Stimulated activated effector memory CD8-positive, alpha-beta T cell treated with anti-CD3 and anti-CD28 coated beads, Interleukin-12 subunit alpha, Interleukin-12 subunit beta, amount 100 ng/mL, for 72 hours (primary cell): ENCODE measurements at regions not wholly inside any gene's neighbourhood (a gene's known extent, or its start where the extent isn't known, plus 50 kb on each side); places are given as distances from the start of the nearest gene placed in this dataset.

Source experiments
- ATAC-seq: fragments of 150-1000 bp; cut with Tn5 transposase; 2 replicates; pipeline ENCODE4 v1.10.0; 2021
- DNase-seq, 2 donors: peaks; one replicate each; pipeline ENCODE4 v3.0.0; 2021 to 2022; ENCODE audit warnings: low spot score in 2 of 2
- H3K27ac Mint-ChIP-seq: one replicate; pipeline ENCODE4 v1.8.0; 2022; ENCODE audit warnings: mild to moderate bottlenecking, mixed read lengths
- H3K36me3 Mint-ChIP-seq: one replicate; pipeline ENCODE4 v1.8.0; 2022; ENCODE audit warnings: mild to moderate bottlenecking, mixed read lengths
- H3K4me1 Mint-ChIP-seq: one replicate; pipeline ENCODE4 v1.8.0; 2022; ENCODE audit warnings: mixed read lengths
- H3K4me3 Mint-ChIP-seq: one replicate; pipeline ENCODE4 v1.8.0; 2022; ENCODE audit warnings: mild to moderate bottlenecking, mixed read lengths
- H3K9me3 Mint-ChIP-seq: one replicate; pipeline ENCODE4 v1.8.0; 2022; ENCODE audit warnings: mixed read lengths

- H3K4me1 Mint-ChIP-seq: peaks cover 3% of the 10 kb centered on the region
- H3K9me3 Mint-ChIP-seq: no peaks in the 10 kb centered on the region
- no peaks in the 10 kb centered on the region for H3K36me3 Mint-ChIP-seq
- H3K4me3 Mint-ChIP-seq: no peak overlapping the region
- DNase-seq (no peak), ATAC-seq (no peak)
- no peak overlapping the region for H3K27ac Mint-ChIP-seq
These were observed 62.2 kb upstream of the PKDCC start for GRCh38 chr2:41985573-41986095.

DNA sequence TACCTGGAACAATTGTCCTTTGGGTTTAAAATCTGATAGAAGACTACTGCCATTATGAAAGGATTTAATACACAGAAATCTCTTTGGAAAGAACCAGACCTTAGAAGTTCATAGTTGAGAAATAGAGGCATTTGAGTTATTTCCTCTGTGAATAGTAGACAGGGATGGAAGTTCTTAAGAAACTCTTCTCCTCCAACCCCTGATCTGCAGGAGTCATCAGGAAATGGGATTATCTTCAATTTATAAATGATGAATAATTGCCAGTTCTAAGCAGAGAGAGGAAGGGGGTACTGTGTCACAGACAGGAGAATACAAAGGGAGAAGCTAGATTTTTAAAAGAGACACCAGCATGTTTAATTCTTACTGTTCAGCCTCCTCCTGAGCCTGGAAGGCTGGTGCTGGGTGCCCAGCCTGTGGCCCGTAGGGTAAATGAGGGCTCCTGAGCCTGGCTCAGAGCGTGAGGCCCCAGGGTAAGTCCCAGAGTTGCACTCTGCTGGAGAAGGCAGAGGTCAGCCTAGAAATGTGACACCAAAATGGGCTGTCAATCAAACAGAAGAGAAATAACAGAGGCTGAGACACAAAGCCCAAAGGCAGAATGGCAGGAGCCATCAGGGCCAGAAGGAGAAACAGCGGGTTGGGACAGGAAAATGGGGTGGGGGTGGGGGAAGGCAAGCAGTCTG, 58.2 kb upstream of the PKDCC start:
- no peak overlapping the region for H3K4me3 Mint-ChIP-seq
- no peak overlapping the region for H3K27ac Mint-ChIP-seq
- no peaks in the 10 kb centered on the region for H3K36me3 Mint-ChIP-seq
- H3K4me1 Mint-ChIP-seq: peaks cover 18% of the 10 kb centered on the region
- ATAC-seq: no peak
- no peak for DNase-seq
- H3K9me3 Mint-ChIP-seq: no peaks in the 10 kb centered on the region

- H3K27ac Mint-ChIP-seq: no peak overlapping the region
- no peaks in the 10 kb centered on the region for H3K9me3 Mint-ChIP-seq
- peaks cover 20% of the 10 kb centered on the region for H3K4me1 Mint-ChIP-seq
- H3K36me3 Mint-ChIP-seq: no peaks in the 10 kb centered on the region
- H3K4me3 Mint-ChIP-seq: no peak overlapping the region
- DNase-seq: no peak
- ATAC-seq: no peak
These were observed 57.6 kb upstream of the PKDCC start for GRCh38 chr2:41990245-41990644.

GRCh38 chr2:41990688-41991087, 57.1 kb upstream of the PKDCC start:
- Mint-ChIP-seq H3K27ac (no peak overlapping the region), H3K9me3 (no peaks in the 10 kb centered on the region), H3K36me3 (no peaks in the 10 kb centered on the region), H3K4me3 (no peak overlapping the region), H3K4me1 (peaks cover 20% of the 10 kb centered on the region)
- DNase-seq: no peak
- peak; percentile 44 for ATAC-seq

- DNase-seq (no peak), ATAC-seq (peak; percentile 29)
- no peaks in the 10 kb centered on the region for H3K9me3 Mint-ChIP-seq
- peak overlapping the region; percentile 23 for H3K27ac Mint-ChIP-seq
- peaks cover 20% of the 10 kb centered on the region for H3K4me1 Mint-ChIP-seq
- H3K36me3 Mint-ChIP-seq: no peaks in the 10 kb centered on the region
- H3K4me3 Mint-ChIP-seq: no peak overlapping the region
These were observed 55.7 kb upstream of the PKDCC start for GRCh38 chr2:41992056-41992642.

GRCh38 chr2:41992671-41993434, 55.0 kb upstream of the PKDCC start:
- ATAC-seq: no peak
- Mint-ChIP-seq H3K9me3 (no peaks in the 10 kb centered on the region), H3K4me1 (peaks cover 20% of the 10 kb centered on the region), H3K27ac (peak overlapping the region; percentile 23), H3K36me3 (no peaks in the 10 kb centered on the region), H3K4me3 (no peak overlapping the region)
- no peak for DNase-seq

DNA sequence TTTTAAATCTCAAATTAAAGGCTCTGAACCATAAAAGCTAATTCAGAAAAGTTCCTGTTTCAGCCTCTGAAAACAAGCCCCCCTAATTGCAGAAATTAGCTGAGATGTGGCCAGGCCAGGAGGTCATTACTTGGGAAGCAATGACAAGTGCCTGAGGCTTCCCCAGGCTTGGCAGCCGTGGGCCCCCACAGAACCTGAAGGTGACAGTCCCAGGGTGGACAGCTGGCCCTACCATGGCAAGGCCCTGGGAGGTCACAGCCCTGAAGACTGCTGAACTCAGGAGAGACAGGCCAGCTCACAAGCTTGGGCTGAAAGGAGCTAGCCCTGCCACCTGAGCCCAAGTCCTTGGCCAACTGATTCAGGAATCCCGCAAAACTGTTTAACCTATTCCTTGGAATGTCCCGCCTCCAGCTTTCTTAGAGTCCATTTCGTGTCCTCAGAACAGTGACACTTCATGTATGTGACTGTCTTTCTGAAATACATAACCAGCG, 54.3 kb upstream of the PKDCC start:
- H3K36me3 Mint-ChIP-seq: no peaks in the 10 kb centered on the region

DNA sequence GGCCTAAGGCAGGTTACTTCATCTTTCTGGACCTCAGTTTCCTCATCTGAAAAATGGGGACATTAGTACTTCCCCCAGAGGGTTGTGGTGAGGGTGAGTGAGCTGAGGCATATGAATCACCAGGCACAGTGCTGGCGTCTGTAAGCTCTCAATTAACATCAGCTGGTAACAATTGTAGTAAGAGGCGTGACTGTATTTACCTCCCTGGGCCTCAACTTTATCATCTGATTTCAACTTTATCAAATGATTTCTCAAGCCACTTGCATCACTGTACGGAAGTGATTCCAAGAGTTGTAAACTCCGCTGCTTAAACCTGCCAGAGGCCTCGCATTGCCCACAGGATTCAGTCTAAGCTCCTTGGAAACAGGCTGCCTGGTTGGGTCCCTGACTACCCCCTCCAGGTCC, 53.6 kb upstream of the PKDCC start:
- ATAC-seq: peak; percentile 73
- H3K4me3 Mint-ChIP-seq: no peak overlapping the region
- H3K36me3 Mint-ChIP-seq: no peaks in the 10 kb centered on the region
- no peaks in the 10 kb centered on the region for H3K9me3 Mint-ChIP-seq
- H3K27ac Mint-ChIP-seq: no peak overlapping the region
- H3K4me1 Mint-ChIP-seq: peaks cover 20% of the 10 kb centered on the region
- no peak for DNase-seq

More for the DNA sequence above, 54.3 kb upstream of the PKDCC start:
- peaks cover 20% of the 10 kb centered on the region for H3K4me1 Mint-ChIP-seq
- ATAC-seq (no peak), DNase-seq (no peak)
- H3K9me3 Mint-ChIP-seq: no peaks in the 10 kb centered on the region
- no peak overlapping the region for H3K4me3 Mint-ChIP-seq
- H3K27ac Mint-ChIP-seq: no peak overlapping the region

DNA sequence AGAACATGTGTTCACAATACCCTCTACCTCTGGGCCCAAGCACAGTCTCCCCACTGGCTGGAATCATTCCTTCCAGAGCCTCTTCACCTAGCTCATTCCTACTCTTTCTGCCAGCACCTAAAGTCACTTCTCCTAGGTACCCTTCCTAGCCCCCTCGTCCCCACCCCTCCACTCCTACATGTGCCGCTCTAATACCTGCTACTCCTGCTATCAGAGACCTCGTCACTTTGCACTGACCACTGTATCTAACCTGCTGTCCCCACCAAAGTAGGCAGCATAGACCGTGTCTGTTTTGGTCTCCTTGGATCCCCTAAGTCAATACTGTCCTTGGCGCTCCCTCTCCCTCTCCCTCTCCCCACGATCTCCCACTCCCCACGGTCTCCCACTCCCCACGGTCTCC, 53.2 kb upstream of the PKDCC start:
- ATAC-seq (no peak), DNase-seq (no peak)
- Mint-ChIP-seq H3K9me3 (no peaks in the 10 kb centered on the region), H3K4me1 (peaks cover 20% of the 10 kb centered on the region), H3K27ac (no peak overlapping the region), H3K36me3 (no peaks in the 10 kb centered on the region), H3K4me3 (no peak overlapping the region)

GRCh38 chr2:41997561-41997960, 50.3 kb upstream of the PKDCC start:
- Mint-ChIP-seq H3K9me3 (no peaks in the 10 kb centered on the region), H3K27ac (no peak overlapping the region), H3K4me3 (no peak overlapping the region), H3K36me3 (no peaks in the 10 kb centered on the region), H3K4me1 (peaks cover 10% of the 10 kb centered on the region)
- no peak for DNase-seq
- no peak for ATAC-seq
